ENCODE measurements at regions not wholly inside any gene's neighbourhood (a gene's known extent, or its start where the extent isn't known, plus 50 kb on each side); places are given as distances from the start of the nearest gene placed in this dataset.

- H3K4me2 ChIP-seq (ENCODE audit: low read length), result no peak overlapping the region
- H3K9me3 ChIP-seq (ENCODE audit: control insufficient read depth, insufficient read depth, low read length), result no peaks in the 10 kb centered on the region
- H3K9me2 ChIP-seq (replicated peaks; ENCODE audit: control insufficient read depth, low read length), result no peaks in the 10 kb centered on the region
- no peaks in the 10 kb centered on the region for H3K79me2 ChIP-seq (ENCODE audit: control insufficient read depth, low read length)
- no peak overlapping the region for H3K27ac ChIP-seq (ENCODE audit: low read depth, low read length)
- H3K4me3 ChIP-seq (ENCODE audit: low read length), result no peak overlapping the region
- no peaks in the 10 kb centered on the region for H3F3A ChIP-seq (ENCODE audit: control insufficient read depth, insufficient read depth)
- no peaks in the 10 kb centered on the region for H3K36me3 ChIP-seq (ENCODE audit: control insufficient read depth, low read length)
- TF ChIP-seq CTCF (IDR thresholded peaks at IDR 0.05; ENCODE audit: low read depth, low read length, poor library complexity, severe bottlenecking) (no peak), EZH2phosphoT487 (IDR thresholded peaks at IDR 0.05; ENCODE audit: borderline replicate concordance, low read length) (no peak)
- H3K27me3 ChIP-seq (ENCODE audit: control insufficient read depth, low read length), result no peaks in the 10 kb centered on the region
- H4K20me1 ChIP-seq (ENCODE audit: control insufficient read depth, insufficient read depth, low read depth, low read length), result no peaks in the 10 kb centered on the region
- H3K4me1 ChIP-seq (ENCODE audit: control insufficient read depth, low read length), result no peaks in the 10 kb centered on the region
Observed at GRCh38 chr16:64736857-64737256, 385.0 kb downstream of the CDH11 start.

GRCh38 chr16:64731891-64732290, 390.0 kb downstream of the CDH11 start:
- no peak for TF ChIP-seq CTCF (IDR thresholded peaks at IDR 0.05; ENCODE audit: low read depth, low read length, poor library complexity, severe bottlenecking)
- no peak for TF ChIP-seq EZH2phosphoT487 (IDR thresholded peaks at IDR 0.05; ENCODE audit: borderline replicate concordance, low read length)
- no peaks in the 10 kb centered on the region for H3K9me3 ChIP-seq (ENCODE audit: control insufficient read depth, insufficient read depth, low read length)
- no peaks in the 10 kb centered on the region for H3K79me2 ChIP-seq (ENCODE audit: control insufficient read depth, low read length)
- no peak overlapping the region for H3K27ac ChIP-seq (ENCODE audit: low read depth, low read length)
- H3K4me2 ChIP-seq (ENCODE audit: low read length), result no peak overlapping the region
- no peaks in the 10 kb centered on the region for H3F3A ChIP-seq (ENCODE audit: control insufficient read depth, insufficient read depth)
- no peaks in the 10 kb centered on the region for H4K20me1 ChIP-seq (ENCODE audit: control insufficient read depth, insufficient read depth, low read depth, low read length)
- no peaks in the 10 kb centered on the region for H3K9me2 ChIP-seq (replicated peaks; ENCODE audit: control insufficient read depth, low read length)
- no peaks in the 10 kb centered on the region for H3K4me1 ChIP-seq (ENCODE audit: control insufficient read depth, low read length)
- no peaks in the 10 kb centered on the region for H3K27me3 ChIP-seq (ENCODE audit: control insufficient read depth, low read length)
- H3K36me3 ChIP-seq (ENCODE audit: control insufficient read depth, low read length), result no peaks in the 10 kb centered on the region
- no peak overlapping the region for H3K4me3 ChIP-seq (ENCODE audit: low read length)

- Histone ChIP-seq H3K4me2 (ENCODE audit: low read length) (no peak overlapping the region), H4K20me1 (ENCODE audit: control insufficient read depth, insufficient read depth, low read depth, low read length) (no peaks in the 10 kb centered on the region), H3K27me3 (ENCODE audit: control insufficient read depth, low read length) (no peaks in the 10 kb centered on the region), H3K4me3 (ENCODE audit: low read length) (no peak overlapping the region), H3K9me2 (replicated peaks; ENCODE audit: control insufficient read depth, low read length) (no peaks in the 10 kb centered on the region), H3K36me3 (ENCODE audit: control insufficient read depth, low read length) (no peaks in the 10 kb centered on the region), H3F3A (ENCODE audit: control insufficient read depth, insufficient read depth) (no peaks in the 10 kb centered on the region), H3K9me3 (ENCODE audit: control insufficient read depth, insufficient read depth, low read length) (no peaks in the 10 kb centered on the region), H3K79me2 (ENCODE audit: control insufficient read depth, low read length) (no peaks in the 10 kb centered on the region), H3K4me1 (ENCODE audit: control insufficient read depth, low read length) (no peaks in the 10 kb centered on the region), H3K27ac (ENCODE audit: low read depth, low read length) (no peak overlapping the region)
- TF ChIP-seq EZH2phosphoT487 (IDR thresholded peaks at IDR 0.05; ENCODE audit: borderline replicate concordance, low read length), result no peak
- no peak for TF ChIP-seq CTCF (IDR thresholded peaks at IDR 0.05; ENCODE audit: low read depth, low read length, poor library complexity, severe bottlenecking)
Observed at GRCh38 chr16:64730261-64730660, 391.6 kb downstream of the CDH11 start.

- Histone ChIP-seq H4K20me1 (ENCODE audit: control insufficient read depth, insufficient read depth, low read depth, low read length) (no peaks in the 10 kb centered on the region), H3K27ac (ENCODE audit: low read depth, low read length) (no peak overlapping the region), H3K79me2 (ENCODE audit: control insufficient read depth, low read length) (no peaks in the 10 kb centered on the region), H3K4me2 (ENCODE audit: low read length) (no peak overlapping the region), H3K36me3 (ENCODE audit: control insufficient read depth, low read length) (no peaks in the 10 kb centered on the region), H3F3A (ENCODE audit: control insufficient read depth, insufficient read depth) (no peaks in the 10 kb centered on the region), H3K4me1 (ENCODE audit: control insufficient read depth, low read length) (no peaks in the 10 kb centered on the region), H3K27me3 (ENCODE audit: control insufficient read depth, low read length) (no peaks in the 10 kb centered on the region), H3K4me3 (ENCODE audit: low read length) (no peak overlapping the region), H3K9me2 (replicated peaks; ENCODE audit: control insufficient read depth, low read length) (no peaks in the 10 kb centered on the region), H3K9me3 (ENCODE audit: control insufficient read depth, insufficient read depth, low read length) (no peaks in the 10 kb centered on the region)
- no peak for TF ChIP-seq EZH2phosphoT487 (IDR thresholded peaks at IDR 0.05; ENCODE audit: borderline replicate concordance, low read length)
Observed at GRCh38 chr16:64724339-64724738, 397.5 kb downstream of the CDH11 start.

All from DOHH2 (cell line).